ENCODE measurements at regions not wholly inside any gene's neighbourhood (a gene's known extent, or its start where the extent isn't known, plus 50 kb on each side); places are given as distances from the start of the nearest gene placed in this dataset.

- no peak overlapping the region for H2AFZ ChIP-seq (ENCODE audit: low read depth, low read length)
- H3K4me2 ChIP-seq (ENCODE audit: low read length) = no peak overlapping the region
- no peaks in the 10 kb centered on the region for H3K27me3 ChIP-seq (ENCODE audit: insufficient read depth, low read depth, low read length)
- H3K27ac ChIP-seq (ENCODE audit: low read length) = no peak overlapping the region
- no peaks in the 10 kb centered on the region for H3K9me3 ChIP-seq (ENCODE audit: low read length)
- no peaks in the 10 kb centered on the region for H3K36me3 ChIP-seq (ENCODE audit: insufficient read depth, low read length)
- no peak overlapping the region for H3K9ac ChIP-seq (ENCODE audit: low read length)
- no peaks in the 10 kb centered on the region for H3K9me2 ChIP-seq (ENCODE audit: insufficient read depth, low read length)
- no peaks in the 10 kb centered on the region for H3K79me2 ChIP-seq (replicated peaks; ENCODE audit: insufficient read depth, low read length)
- H3F3A ChIP-seq (ENCODE audit: insufficient read depth, low read length, poor library complexity, severe bottlenecking) = no peaks in the 10 kb centered on the region
- no peaks in the 10 kb centered on the region for H4K20me1 ChIP-seq (ENCODE audit: insufficient read depth)
- no peak for TF ChIP-seq MXI1 (conservative IDR thresholded peaks at IDR 0.05; ENCODE audit: poor library complexity, severe bottlenecking)
- TF ChIP-seq POLR2AphosphoS5 (IDR thresholded peaks at IDR 0.05) = no peak
- TF ChIP-seq EP300 (conservative IDR thresholded peaks at IDR 0.05; ENCODE audit: poor library complexity, severe bottlenecking) = no peak
- TF ChIP-seq RAD21 (conservative IDR thresholded peaks at IDR 0.05) = no peak
- TF ChIP-seq REST (IDR thresholded peaks at IDR 0.05; ENCODE audit: borderline replicate concordance) = no peak
- TF ChIP-seq, protein P1, sequence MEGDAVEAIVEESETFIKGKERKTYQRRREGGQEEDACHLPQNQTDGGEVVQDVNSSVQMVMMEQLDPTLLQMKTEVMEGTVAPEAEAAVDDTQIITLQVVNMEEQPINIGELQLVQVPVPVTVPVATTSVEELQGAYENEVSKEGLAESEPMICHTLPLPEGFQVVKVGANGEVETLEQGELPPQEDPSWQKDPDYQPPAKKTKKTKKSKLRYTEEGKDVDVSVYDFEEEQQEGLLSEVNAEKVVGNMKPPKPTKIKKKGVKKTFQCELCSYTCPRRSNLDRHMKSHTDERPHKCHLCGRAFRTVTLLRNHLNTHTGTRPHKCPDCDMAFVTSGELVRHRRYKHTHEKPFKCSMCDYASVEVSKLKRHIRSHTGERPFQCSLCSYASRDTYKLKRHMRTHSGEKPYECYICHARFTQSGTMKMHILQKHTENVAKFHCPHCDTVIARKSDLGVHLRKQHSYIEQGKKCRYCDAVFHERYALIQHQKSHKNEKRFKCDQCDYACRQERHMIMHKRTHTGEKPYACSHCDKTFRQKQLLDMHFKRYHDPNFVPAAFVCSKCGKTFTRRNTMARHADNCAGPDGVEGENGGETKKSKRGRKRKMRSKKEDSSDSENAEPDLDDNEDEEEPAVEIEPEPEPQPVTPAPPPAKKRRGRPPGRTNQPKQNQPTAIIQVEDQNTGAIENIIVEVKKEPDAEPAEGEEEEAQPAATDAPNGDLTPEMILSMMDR (IDR thresholded peaks at IDR 0.05; ENCODE audit: poor library complexity, severe bottlenecking) = no peak
- no peak for TF ChIP-seq EZH2 (IDR thresholded peaks at IDR 0.05; ENCODE audit: borderline replicate concordance, insufficient read depth, low read length, poor library complexity, severe bottlenecking)
- no peak for TF ChIP-seq TAF1 (IDR thresholded peaks at IDR 0.05; ENCODE audit: low read depth)
- no peak for TF ChIP-seq SMC3 (conservative IDR thresholded peaks at IDR 0.05; ENCODE audit: poor library complexity)
- H3K4me3 ChIP-seq (ENCODE audit: low read length) = no peak overlapping the region
These were observed 271.2 kb upstream of the DPPA4 start for GRCh38 chr3:109608574-109608973.

GRCh38 chr3:109618766-109619378 is 281.5 kb upstream of the DPPA4 start:
- H3K4me2 ChIP-seq (ENCODE audit: low read length) = no peak overlapping the region
- no peak overlapping the region for H3K4me3 ChIP-seq (ENCODE audit: low read length)
- no peaks in the 10 kb centered on the region for H3K79me2 ChIP-seq (replicated peaks; ENCODE audit: insufficient read depth, low read length)
- no peak for TF ChIP-seq REST (IDR thresholded peaks at IDR 0.05; ENCODE audit: borderline replicate concordance)
- no peak for TF ChIP-seq MXI1 (conservative IDR thresholded peaks at IDR 0.05; ENCODE audit: poor library complexity, severe bottlenecking)
- no peak for TF ChIP-seq RAD21 (conservative IDR thresholded peaks at IDR 0.05)
- TF ChIP-seq EZH2 (IDR thresholded peaks at IDR 0.05; ENCODE audit: borderline replicate concordance, insufficient read depth, low read length, poor library complexity, severe bottlenecking) = no peak
- no peak for TF ChIP-seq EP300 (conservative IDR thresholded peaks at IDR 0.05; ENCODE audit: poor library complexity, severe bottlenecking)
- TF ChIP-seq, protein P1 (IDR thresholded peaks at IDR 0.05; ENCODE audit: poor library complexity, severe bottlenecking) = no peak
- no peak for TF ChIP-seq POLR2AphosphoS5 (IDR thresholded peaks at IDR 0.05)
- TF ChIP-seq TAF1 (IDR thresholded peaks at IDR 0.05; ENCODE audit: low read depth) = no peak
- TF ChIP-seq SMC3 (conservative IDR thresholded peaks at IDR 0.05; ENCODE audit: poor library complexity) = no peak
- H2AFZ ChIP-seq (ENCODE audit: low read depth, low read length) = no peak overlapping the region
- H3K27me3 ChIP-seq (ENCODE audit: insufficient read depth, low read depth, low read length) = no peaks in the 10 kb centered on the region
- H4K20me1 ChIP-seq (ENCODE audit: insufficient read depth) = no peaks in the 10 kb centered on the region
- no peaks in the 10 kb centered on the region for H3F3A ChIP-seq (ENCODE audit: insufficient read depth, low read length, poor library complexity, severe bottlenecking)
- no peaks in the 10 kb centered on the region for H3K36me3 ChIP-seq (ENCODE audit: insufficient read depth, low read length)
- H3K9ac ChIP-seq (ENCODE audit: low read length) = no peak overlapping the region
- no peaks in the 10 kb centered on the region for H3K9me3 ChIP-seq (ENCODE audit: low read length)
- H3K27ac ChIP-seq (ENCODE audit: low read length) = no peak overlapping the region
- no peaks in the 10 kb centered on the region for H3K9me2 ChIP-seq (ENCODE audit: insufficient read depth, low read length)
